NT2/D1 (cell line): ENCODE measurements at regions not wholly inside any gene's neighbourhood (a gene's known extent, or its start where the extent isn't known, plus 50 kb on each side); places are given as distances from the start of the nearest gene placed in this dataset.

Source experiments
- SUZ12 ChIP-seq: IDR thresholded peaks from 2 replicates; pipeline ENCODE4 v1.6.1; 2011; ENCODE audit not compliant: insufficient read length, insufficient read depth; ENCODE audit errors: extremely low read depth
- YY1 ChIP-seq: IDR thresholded peaks from 2 replicates; pipeline ENCODE4 v1.6.1; 2011; ENCODE audit not compliant: insufficient read length, insufficient read depth
- ZNF274 ChIP-seq: IDR thresholded peaks from 2 replicates; pipeline ENCODE4 v1.6.1; 2011; ENCODE audit warnings: mild to moderate bottlenecking, low read depth, low read length

GRCh38 chr2:150802635-150803034 lies 315.2 kb upstream of the RND3 start:
- TF ChIP-seq YY1 (no peak), SUZ12 (no peak), ZNF274 (no peak)
